SJSA1 (cell line): ENCODE measurements at regions not wholly inside any gene's neighbourhood (a gene's known extent, or its start where the extent isn't known, plus 50 kb on each side); places are given as distances from the start of the nearest gene placed in this dataset.

Source experiments
- DNase-seq, 2 experiments: peaks; one replicate each; pipeline ENCODE4 v3.0.0-alpha.2; 2015 to 2020; ENCODE audit warnings: low spot score in 2 of 2, low read depth in 1 of 2
- H3K27ac ChIP-seq: fragments of 250-450 bp; sonication (Bioruptor Pico); 2 replicates; pipeline ENCODE4 v1.5.1; 2020; ENCODE audit warnings: mild to moderate bottlenecking, moderate library complexity
- H3K27me3 ChIP-seq: fragments of 250-450 bp; sonication (Bioruptor Pico); replicated peaks from 2 replicates; pipeline ENCODE4 v1.5.1; 2020; ENCODE audit warnings: mild to moderate bottlenecking, moderate library complexity
- H3K36me3 ChIP-seq: fragments of 250-450 bp; sonication (Bioruptor Pico); 2 replicates; pipeline ENCODE4 v1.5.1; 2020; ENCODE audit warnings: mild to moderate bottlenecking
- H3K4me1 ChIP-seq: fragments of 250-450 bp; sonication (Bioruptor Pico); replicated peaks from 2 replicates; pipeline ENCODE4 v1.6.1; 2021; ENCODE audit warnings: mild to moderate bottlenecking
- H3K4me3 ChIP-seq: fragments of 250-450 bp; sonication (Bioruptor Pico); 2 replicates; pipeline ENCODE4 v1.5.1; 2020; ENCODE audit warnings: mild to moderate bottlenecking
- H3K9me3 ChIP-seq: fragments of 250-450 bp; sonication (Bioruptor Pico); replicated peaks from 2 replicates; pipeline ENCODE4 v1.5.1; 2020; ENCODE audit warnings: mild to moderate bottlenecking

DNA sequence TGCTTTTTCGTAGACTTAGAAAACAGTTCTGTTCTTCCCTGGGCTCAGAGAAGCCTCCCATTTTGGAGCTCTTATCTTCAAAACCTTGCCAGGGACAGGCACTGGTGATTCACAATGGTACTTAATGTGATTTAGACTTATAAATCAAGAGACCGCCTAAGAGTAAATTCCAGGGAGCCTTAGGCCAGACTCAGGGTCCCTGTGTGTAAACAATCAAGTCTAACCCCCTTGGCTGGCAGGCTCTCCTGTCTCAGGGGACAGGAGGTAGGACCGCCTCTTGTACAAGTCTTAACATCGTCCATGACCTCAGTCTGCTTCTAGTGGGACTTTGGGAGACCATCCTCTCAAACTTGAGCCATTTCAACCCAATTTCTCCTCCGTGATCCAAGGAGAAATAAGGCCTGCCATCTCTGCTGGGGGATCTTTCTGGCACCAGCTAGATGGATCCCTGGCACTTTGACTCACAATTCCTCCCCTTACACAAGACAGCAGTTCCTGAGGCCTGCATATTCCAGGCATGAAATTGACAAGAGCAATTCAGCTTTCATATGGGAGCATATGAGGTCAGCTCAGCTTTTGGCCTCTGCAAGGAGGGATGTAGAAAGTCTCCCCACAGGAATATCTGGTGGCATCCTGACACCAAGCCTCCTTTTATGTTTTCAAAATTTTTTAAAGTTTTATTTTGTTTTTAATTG is 487.0 kb downstream of the TNS1 start:
- Histone ChIP-seq H3K27ac (no peak overlapping the region), H3K9me3 (no peaks in the 10 kb centered on the region), H3K4me1 (peaks cover 3% of the 10 kb centered on the region; the same call in 1 of the 2 replicates), H3K36me3 (no peaks in the 10 kb centered on the region), H3K4me3 (no peak overlapping the region), H3K27me3 (no peaks in the 10 kb centered on the region)
- DNase-seq, result no peak

DNA sequence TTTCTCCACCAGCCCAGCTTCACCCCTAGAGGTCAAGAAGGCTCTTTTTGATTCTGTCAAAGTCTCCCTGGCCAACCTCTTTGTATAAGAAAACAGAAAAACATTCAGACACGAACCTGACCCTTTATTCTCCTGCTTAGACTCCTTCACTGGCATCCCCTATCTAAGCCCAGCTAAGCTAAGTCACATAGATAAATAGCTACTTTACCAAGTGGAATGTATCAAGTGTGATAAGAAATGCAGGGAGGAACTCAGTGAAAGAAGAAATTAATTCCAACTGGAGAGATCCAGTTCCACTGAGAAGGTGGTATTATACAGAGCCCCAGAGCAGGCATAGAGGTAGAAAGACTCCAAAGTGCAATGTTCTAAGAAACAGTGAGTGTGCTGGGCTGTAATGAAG is 489.5 kb downstream of the TNS1 start:
- H3K36me3 ChIP-seq, result no peaks in the 10 kb centered on the region
- no peaks in the 10 kb centered on the region for H3K9me3 ChIP-seq
- no peak overlapping the region for H3K27ac ChIP-seq
- H3K4me3 ChIP-seq, result no peak overlapping the region
- no peak for DNase-seq
- H3K27me3 ChIP-seq, result no peaks in the 10 kb centered on the region
- peaks cover 9% of the 10 kb centered on the region; the same call in 1 of the 2 replicates for H3K4me1 ChIP-seq

DNA sequence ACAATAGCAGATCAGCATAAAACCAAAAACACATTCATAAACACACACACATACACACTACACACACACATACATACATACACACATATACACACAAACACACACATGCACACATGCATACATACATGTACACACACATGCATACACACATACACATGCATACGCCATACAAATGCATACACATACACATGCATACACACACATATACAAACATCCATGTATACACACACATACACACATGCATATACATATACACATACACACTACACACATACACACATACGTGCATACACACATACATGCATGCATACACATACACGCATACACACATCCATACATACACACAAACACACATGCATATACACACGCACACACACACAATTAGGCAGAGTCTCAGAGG is 490.1 kb downstream of the TNS1 start:
- H3K9me3 ChIP-seq, result no peaks in the 10 kb centered on the region
- peaks cover 9% of the 10 kb centered on the region; the same call in 1 of the 2 replicates for H3K4me1 ChIP-seq
- H3K36me3 ChIP-seq, result no peaks in the 10 kb centered on the region
- H3K27ac ChIP-seq, result no peak overlapping the region
- H3K4me3 ChIP-seq, result no peak overlapping the region
- no peaks in the 10 kb centered on the region for H3K27me3 ChIP-seq
- DNase-seq, result no peak

DNA sequence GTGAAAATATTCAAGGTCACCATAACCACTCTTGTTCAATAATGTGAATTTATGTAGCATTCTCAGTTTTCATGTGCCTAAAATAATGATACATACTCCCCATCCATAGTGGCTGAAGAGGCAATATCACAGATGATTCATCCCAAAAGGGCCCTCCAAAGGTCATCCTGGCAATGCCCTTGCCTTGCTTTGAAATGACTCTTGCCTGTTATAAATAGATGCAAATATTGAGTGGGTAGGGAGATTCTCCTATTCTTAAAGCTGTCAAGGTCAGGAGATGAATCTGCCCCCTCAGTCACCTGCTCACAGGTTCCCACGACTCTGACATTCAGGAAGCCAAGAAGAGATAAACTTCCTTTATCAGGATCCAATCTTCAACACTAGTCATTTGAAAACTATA is 490.5 kb downstream of the TNS1 start:
- no peaks in the 10 kb centered on the region for H3K36me3 ChIP-seq
- no peaks in the 10 kb centered on the region for H3K27me3 ChIP-seq
- H3K4me1 ChIP-seq, result peaks cover 9% of the 10 kb centered on the region; the same call in 1 of the 2 replicates
- no peak for DNase-seq
- no peak overlapping the region for H3K27ac ChIP-seq
- no peaks in the 10 kb centered on the region for H3K9me3 ChIP-seq
- H3K4me3 ChIP-seq, result no peak overlapping the region

DNA sequence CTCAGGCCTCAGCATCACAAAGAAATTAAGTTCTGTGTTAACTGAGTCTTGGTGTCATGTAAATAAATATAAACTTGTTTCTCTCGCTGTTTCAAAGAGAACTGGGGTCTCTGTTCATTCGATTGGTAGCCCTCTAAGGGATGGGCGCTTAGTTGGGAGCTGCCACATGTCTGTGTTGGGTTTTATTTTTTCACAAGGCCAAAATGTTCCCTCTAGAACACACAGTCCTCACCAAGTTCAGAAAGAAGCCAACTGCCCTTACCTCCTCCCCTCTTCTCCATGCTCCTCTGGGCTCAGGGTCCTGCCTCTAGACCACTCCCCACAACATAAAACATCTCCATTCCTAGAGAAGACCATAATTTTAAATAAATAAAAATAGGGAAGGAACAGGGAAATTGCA is 490.9 kb downstream of the TNS1 start:
- no peaks in the 10 kb centered on the region for H3K36me3 ChIP-seq
- H3K4me1 ChIP-seq, result peaks cover 9% of the 10 kb centered on the region; the same call in 1 of the 2 replicates
- H3K27me3 ChIP-seq, result no peaks in the 10 kb centered on the region
- DNase-seq, result no peak
- H3K27ac ChIP-seq, result no peak overlapping the region
- H3K9me3 ChIP-seq, result no peaks in the 10 kb centered on the region
- no peak overlapping the region for H3K4me3 ChIP-seq

DNA sequence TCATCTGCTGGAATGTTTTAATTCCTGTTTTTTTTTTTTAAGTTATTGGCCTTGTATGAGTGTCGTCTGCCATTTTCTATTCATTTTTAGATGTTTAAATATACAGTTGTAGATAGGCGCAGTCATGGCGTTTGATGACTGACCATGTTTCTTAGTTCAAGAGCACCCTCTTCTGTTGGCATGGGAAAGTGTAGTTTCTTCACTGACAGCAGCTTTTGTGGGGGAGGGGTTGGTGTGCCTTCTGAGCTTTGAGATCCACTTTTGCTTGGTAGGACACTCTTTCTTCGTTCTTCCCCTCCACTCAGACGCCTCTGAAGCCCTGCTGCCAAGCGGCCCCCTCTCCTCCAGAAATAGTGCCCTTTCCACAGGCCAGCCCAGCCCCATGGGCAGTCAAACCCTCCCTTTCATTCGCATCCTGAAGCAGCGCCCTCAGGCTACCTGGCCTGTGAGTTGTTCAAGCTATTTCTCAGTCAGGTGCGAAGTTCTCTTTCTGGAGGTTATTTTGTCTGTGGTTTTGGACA is 492.0 kb downstream of the TNS1 start:
- peak; percentile 75 to 82 for DNase-seq
- peaks cover 9% of the 10 kb centered on the region; the same call in 1 of the 2 replicates for H3K4me1 ChIP-seq
- H3K36me3 ChIP-seq, result no peaks in the 10 kb centered on the region
- no peak overlapping the region for H3K4me3 ChIP-seq
- H3K27me3 ChIP-seq, result no peaks in the 10 kb centered on the region
- no peaks in the 10 kb centered on the region for H3K9me3 ChIP-seq
- peak overlapping the region; percentile 27 for H3K27ac ChIP-seq

DNA sequence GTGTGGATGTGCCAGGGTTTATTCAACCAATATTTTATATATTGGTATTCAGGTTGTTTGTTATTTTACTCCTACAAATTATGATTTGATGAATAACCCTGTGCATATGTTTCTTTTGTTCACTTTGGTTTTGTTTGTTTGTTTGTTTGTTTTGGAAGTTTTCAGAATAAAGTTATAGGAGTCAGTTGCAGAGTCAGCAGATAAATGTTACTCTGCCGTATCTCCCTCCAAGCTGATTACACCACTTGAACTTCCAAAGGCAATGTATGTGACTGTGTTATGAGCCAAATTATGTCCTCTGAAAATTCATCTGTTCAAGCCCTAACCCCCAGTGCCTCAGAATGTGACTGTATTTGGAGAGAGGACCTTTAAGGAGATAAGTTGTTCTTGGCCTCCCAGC is 497.5 kb downstream of the TNS1 start:
- Histone ChIP-seq H3K4me3 (no peak overlapping the region), H3K4me1 (peaks cover under 1% of the 10 kb centered on the region; the same call in 1 of the 2 replicates), H3K36me3 (no peaks in the 10 kb centered on the region), H3K27me3 (no peaks in the 10 kb centered on the region), H3K9me3 (0 out of 2 replicates have a peak, but pooled peaks cover 3% of the 10 kb centered on the region), H3K27ac (no peak overlapping the region)
- DNase-seq, result no peak

DNA sequence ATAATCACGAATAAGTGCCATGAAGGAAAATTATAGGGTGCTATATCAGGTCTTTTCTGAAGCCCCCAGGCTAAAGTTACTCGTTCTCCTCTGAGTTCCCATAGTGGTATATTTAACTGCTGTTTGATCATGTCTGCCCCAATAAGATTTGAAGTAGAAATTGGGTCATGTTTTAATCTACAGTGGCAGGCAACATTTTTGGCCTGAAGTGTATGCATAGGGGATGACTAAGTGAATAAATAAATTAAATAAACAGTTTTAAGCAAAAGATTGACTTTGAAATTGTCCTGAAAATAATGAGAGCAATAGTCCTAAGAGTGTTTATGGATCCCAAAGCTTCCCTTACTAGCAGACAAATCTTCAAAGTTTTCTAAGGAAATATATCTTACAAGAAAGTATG is 500.9 kb downstream of the TNS1 start:
- no peak overlapping the region for H3K4me3 ChIP-seq
- H3K36me3 ChIP-seq, result no peaks in the 10 kb centered on the region
- no peaks in the 10 kb centered on the region for H3K4me1 ChIP-seq
- 0 out of 2 replicates have a peak, but pooled peaks cover 3% of the 10 kb centered on the region for H3K9me3 ChIP-seq
- H3K27ac ChIP-seq, result no peak overlapping the region
- DNase-seq, result no peak
- H3K27me3 ChIP-seq, result no peaks in the 10 kb centered on the region

DNA sequence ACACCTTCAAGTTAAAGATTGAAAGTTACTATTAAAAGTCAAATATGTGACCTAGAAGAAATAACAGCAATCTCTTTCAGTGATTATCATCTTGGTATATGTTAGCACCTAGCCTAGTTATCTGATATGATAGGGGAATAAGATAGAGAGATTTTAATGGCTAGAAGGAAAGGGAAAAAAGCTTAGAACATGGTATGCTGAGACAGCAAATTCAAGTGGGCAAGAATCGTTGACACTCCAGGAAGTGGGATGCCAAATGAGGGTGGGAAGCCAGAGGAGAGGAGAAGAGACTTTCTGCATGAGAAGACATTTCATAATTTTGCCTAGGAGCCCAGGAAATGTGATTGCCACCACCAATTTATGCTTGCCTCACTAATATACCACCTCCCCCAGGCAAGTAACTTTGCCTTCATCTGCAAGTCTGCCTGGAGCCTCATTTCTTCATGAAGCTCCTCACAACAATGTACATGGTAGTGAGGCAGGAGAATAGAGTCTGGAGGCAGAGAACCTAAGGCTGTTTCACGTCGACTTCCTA is 504.9 kb downstream of the TNS1 start:
- H3K27ac ChIP-seq, result no peak overlapping the region
- no peak overlapping the region for H3K4me3 ChIP-seq
- 0 out of 2 replicates have a peak, but pooled peaks cover 3% of the 10 kb centered on the region for H3K9me3 ChIP-seq
- H3K36me3 ChIP-seq, result no peaks in the 10 kb centered on the region
- no peaks in the 10 kb centered on the region for H3K4me1 ChIP-seq
- no peaks in the 10 kb centered on the region for H3K27me3 ChIP-seq
- DNase-seq, result no peak

DNA sequence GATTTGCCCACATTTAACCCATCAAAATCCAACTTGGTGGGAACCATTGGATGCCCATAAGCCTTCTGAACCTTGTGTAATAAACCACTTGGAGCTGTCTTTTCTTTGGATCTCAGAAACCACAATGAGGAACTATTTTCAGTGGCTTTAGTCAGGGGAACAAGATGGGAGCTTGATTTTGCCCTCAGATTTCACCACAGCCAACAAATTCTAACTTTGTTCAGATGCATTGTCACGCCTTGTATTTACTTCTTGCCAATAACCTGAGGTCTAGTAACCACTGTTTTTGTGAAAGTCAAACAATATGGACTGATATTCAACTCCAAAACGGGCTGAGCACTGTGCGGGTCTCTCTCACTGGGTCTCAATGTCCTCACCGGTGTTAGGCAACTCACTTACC is 508.2 kb downstream of the TNS1 start:
- Histone ChIP-seq H3K4me3 (no peak overlapping the region), H3K27me3 (no peaks in the 10 kb centered on the region), H3K9me3 (no peaks in the 10 kb centered on the region), H3K36me3 (no peaks in the 10 kb centered on the region), H3K4me1 (peaks cover 7% of the 10 kb centered on the region), H3K27ac (no peak overlapping the region)
- DNase-seq, result no peak

DNA sequence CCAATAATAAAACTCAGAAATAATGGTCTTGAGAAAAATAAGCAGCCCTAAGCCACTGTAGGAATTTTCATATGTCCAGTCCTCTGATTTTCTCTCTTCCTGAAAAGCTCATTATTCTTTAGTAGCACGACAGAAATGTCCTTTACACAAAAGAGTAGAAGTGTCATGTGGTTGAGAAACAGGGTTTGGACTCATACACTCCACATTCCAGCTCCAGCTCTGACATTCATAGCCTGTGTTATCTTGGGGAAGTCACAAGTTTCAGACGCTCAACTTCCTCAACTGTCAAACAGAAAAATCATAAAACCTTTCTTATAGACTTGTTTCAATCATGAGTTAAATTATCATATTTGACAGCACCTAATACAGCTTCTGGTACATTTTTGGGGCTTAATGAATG is 511.5 kb downstream of the TNS1 start:
- Histone ChIP-seq H3K9me3 (no peaks in the 10 kb centered on the region), H3K27me3 (no peaks in the 10 kb centered on the region), H3K27ac (no peak overlapping the region), H3K36me3 (no peaks in the 10 kb centered on the region), H3K4me3 (no peak overlapping the region), H3K4me1 (peaks cover 16% of the 10 kb centered on the region)
- no peak for DNase-seq

DNA sequence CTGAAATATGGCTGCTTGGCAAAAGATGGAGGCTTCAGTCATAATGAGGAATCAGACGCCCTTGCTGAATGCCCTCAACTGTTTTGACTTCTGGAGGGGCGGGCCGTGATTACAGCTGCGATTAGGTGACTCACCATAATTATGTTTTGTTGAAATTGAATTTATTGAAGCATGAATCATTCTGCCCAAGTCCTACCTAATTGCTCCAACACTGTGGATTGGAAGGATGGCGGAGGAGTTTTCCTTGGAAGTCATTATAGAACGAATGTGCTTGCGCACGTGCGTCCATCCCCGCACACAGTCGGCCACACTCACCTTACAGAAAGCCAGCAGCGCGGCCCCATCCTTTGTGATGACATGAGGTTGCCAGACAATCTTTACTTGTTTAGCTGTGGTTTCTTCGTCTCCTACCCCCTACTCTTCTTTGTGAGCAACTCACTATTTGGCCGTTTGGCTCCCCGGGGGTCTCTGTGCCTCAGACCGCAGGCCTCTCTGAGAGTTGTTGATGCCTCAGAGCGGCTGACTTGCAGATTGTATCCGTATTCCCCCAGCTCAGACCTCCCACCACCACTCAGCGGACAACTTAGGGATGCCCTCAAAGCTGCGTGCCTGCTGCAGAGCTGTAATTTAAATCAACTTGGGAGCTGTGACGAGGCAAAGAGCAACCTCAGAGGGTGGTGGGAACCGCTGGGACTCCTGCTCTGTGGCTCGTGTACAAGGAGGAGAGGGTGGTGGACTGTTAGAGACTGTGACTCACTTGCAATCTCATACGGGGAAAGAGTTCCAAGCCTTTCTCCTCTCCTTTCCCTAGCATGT is 513.4 kb downstream of the TNS1 start:
- Histone ChIP-seq H3K27ac (peak overlapping the region; percentile 21), H3K36me3 (no peaks in the 10 kb centered on the region), H3K4me3 (peak overlapping the region; percentile 7; the same call in 1 of the 2 replicates), H3K27me3 (no peaks in the 10 kb centered on the region), H3K9me3 (no peaks in the 10 kb centered on the region), H3K4me1 (peaks cover 16% of the 10 kb centered on the region)
- peak; percentile 66 to 69 for DNase-seq

DNA sequence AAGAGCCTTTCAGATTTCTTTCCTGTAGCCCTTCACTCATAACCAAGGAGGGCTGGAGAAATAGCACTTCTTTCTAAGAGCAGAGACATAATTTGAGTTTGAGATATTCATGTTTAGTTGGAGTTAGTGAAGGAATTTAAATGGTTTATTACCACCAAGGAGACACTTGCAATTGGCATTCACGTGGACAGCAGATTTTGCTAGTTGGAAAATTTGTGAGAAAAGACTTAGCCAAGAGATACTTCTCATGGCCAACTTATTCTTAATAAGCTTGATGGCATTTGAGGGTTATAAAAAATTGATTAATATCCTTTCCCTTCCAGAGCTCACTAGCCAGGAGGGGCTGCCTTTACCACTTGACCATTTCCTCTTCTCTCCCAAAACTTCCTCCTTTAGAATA is 518.7 kb downstream of the TNS1 start:
- H3K4me3 ChIP-seq, result no peak overlapping the region
- no peaks in the 10 kb centered on the region for H3K36me3 ChIP-seq
- H3K27ac ChIP-seq, result no peak overlapping the region
- DNase-seq, result no peak
- no peaks in the 10 kb centered on the region for H3K27me3 ChIP-seq
- peaks cover 4% of the 10 kb centered on the region for H3K4me1 ChIP-seq
- H3K9me3 ChIP-seq, result no peaks in the 10 kb centered on the region
